ENCODE measurements at regions not wholly inside any gene's neighbourhood (a gene's known extent, or its start where the extent isn't known, plus 50 kb on each side); places are given as distances from the start of the nearest gene placed in this dataset.

DNA sequence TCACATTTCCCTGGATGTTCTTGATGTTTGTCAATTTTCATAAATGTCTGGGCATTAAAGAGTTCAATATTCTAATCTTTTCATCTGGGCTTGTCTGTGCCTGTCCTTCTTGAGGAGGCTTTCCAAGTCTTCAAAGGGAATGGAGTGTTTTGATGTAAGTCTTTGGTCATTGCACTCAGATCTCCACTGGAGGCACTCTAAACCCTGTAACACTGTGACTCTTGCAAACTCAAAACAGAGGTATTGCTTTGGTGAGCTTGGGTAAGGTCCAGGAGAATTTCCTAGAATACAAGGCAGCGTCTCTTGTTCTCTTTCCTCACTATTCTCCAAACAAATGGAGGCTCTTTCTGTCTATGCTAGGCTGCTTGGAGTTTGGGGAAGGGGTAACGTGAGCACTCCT, 1118.1 kb upstream of the PABPC4L start:
- DNase-seq (ENCODE audit: low spot score): no peak

DNA sequence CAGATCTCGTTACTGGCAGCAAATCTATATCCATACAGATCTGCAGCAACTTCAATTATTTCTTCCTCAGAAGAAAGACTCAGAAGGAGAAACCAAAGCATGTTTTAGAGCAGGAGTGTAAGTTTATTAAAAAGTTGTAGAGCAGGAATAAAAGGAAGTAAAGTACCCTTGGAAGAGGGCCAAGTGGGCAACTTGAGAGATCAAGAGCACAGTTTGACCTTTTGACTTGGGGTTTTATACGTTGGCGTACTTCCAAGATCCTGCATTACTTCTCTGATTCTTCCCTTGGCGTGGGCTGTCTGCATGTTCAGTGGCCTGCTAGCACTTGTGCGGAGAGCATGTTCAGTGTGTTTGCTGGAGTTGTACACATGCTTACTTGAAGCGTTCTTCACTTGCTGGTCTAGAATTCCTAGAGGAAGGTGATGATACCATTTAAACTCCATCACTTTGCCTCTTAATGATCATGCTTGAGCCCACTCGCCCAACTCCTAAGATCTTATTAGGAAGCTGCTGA, 1114.7 kb upstream of the PABPC4L start:
- no peak for DNase-seq (ENCODE audit: low spot score)

DNA sequence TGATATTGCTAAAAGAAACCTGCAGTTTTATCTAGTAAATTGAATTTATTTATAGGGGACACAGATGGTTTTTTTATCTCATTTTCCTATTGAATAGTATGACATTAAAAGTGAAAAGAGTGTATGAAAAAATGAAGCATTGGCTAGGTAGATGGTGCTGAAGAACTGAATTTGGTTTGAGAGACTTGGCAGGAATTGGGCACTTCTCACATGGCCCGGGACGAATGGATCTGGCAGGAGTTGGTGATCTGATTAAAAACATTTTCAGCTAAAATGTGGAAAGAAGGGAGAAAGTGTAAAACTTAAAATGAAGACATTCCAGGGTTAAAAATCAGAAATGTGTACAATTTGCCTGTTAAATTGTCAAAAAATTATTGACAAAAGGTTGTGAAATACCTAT, 1088.5 kb upstream of the PABPC4L start:
- DNase-seq (ENCODE audit: low spot score): no peak

DNA sequence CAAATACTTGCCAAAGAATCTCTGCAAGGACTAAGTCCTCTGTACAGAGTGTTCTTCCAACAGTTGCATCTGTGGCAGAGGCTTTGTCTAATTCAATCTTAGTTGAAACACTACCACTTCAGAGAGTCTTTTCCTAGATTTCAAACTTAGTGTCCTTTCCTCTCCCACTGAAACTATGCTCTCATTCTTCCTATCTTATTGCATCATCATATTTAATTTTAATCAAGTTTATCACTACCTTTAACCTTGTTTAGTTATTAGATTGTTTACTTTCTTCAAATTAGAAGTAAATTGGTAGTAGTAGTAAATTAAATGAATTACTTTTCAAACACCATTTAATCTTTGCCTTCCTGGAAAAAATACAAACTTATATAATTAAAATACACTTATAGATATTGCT, 1082.3 kb upstream of the PABPC4L start:
- DNase-seq (ENCODE audit: low spot score): no peak

DNA sequence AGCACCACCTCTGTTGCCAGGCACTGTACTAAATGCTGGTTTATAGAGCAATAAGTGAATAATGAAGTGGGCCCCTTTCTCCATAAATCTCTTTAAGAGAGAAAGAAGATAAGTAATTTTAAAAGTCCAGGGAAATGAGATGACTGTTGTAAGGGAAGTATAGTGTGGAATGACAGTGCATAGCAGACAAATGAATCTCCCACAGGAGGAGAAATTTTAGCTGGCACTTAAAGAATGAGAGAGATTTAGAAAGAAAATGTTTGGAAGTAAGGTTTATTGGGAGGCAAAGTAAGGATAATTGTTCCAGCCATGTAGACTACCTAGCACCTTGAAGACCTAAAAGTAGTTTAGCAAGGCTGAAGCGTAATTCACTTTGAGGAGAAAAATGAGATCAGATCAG, 1081.1 kb upstream of the PABPC4L start:
- DNase-seq (ENCODE audit: low spot score): no peak

DNA sequence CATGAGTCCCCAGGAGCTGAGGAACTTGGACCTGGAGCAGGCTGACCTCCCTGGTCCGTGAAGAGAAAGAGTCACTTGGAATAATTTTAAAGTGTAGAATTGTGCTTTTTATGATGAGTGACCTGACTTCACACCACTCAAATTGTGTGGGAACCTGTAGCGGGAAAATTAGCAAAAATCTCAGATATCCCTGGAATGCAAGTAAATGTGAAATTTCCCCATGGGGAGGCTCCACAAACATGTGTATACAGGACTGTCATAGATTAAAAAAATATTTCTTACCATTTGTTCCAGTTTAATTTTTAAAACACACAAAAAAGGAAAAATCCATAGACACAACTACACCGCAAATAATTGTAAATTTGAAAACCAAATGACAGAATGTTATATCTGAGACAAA, 1079.6 kb upstream of the PABPC4L start:
- DNase-seq (ENCODE audit: low spot score): peak; percentile 21

DNA sequence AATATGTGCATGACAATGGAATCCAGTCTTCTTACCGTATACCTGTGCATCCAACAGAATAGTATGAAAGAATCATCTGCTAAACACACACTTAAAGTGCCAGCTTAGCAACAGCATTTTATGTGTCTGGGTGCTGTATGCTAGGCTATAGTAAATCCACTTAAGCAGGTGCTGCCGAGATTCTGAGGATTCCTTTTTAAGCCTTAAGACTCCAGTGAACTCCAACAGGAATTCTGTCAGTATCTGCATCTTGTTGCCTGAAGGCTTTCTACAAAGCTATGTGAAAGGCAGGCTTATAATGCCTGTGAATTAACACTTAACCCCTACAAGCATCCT, 1076.4 kb upstream of the PABPC4L start:
- no peak for DNase-seq (ENCODE audit: low spot score)

DNA sequence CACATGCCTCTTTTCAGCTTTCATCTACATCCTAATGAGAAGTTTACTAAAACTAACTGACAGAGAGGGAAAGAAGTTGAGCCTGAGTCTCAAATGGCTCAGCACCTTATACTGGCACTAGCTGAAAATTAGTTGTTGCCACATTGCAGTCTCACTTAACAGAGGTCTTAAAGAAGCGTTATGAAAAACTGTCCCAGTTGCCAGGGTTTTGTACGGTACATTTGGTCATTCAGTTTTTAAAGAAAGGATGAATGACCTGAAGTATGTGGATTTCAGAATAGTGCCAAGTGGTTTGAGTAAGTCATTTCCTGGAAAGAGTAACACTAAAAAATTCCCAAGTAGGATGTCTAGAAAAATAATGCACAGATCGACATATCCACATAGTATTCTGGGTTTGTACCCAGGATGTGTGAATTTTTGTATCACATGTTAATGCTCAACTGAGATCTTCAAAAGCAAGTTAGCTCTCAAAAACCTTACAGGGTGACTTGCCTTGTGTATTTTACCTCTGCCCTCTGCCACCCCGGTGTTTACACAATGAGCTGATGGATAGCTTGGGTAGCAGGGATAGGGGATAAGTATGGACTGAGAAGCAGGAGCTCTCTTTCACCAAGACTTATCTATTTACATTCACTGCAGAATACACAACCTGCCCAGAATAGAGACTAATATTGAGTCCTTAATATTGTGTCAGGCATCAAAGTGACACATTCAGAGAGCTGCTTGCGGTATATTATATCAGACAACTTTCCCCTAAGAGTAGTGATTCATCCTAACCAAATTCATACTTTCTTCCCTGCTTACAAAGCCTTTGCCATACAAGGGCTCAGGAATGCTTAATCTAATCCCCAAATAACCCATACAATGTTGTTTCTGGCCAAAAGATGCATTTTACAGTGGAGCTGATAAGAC, 1075.7 kb upstream of the PABPC4L start:
- DNase-seq (ENCODE audit: low spot score): peak; percentile 79

DNA sequence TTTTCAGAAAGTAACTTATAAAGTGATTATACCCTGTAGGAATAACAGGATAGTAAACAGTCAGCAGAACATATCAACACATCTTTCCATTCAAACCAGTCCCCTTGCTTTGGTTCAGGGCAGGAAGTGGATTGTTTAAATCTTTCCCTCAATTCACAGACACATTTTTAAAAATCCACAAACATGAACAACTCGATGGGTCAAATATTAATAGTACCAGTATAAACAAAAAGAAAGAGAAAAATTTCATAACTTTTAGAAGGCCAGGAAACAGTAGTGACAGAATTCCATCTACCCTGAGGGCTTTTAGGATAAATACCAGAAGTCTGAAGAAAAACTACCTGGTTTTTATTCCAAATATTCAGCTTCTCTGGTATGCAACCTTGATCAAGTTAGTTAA, 1072.8 kb upstream of the PABPC4L start:
- no peak for DNase-seq (ENCODE audit: low spot score)

DNA sequence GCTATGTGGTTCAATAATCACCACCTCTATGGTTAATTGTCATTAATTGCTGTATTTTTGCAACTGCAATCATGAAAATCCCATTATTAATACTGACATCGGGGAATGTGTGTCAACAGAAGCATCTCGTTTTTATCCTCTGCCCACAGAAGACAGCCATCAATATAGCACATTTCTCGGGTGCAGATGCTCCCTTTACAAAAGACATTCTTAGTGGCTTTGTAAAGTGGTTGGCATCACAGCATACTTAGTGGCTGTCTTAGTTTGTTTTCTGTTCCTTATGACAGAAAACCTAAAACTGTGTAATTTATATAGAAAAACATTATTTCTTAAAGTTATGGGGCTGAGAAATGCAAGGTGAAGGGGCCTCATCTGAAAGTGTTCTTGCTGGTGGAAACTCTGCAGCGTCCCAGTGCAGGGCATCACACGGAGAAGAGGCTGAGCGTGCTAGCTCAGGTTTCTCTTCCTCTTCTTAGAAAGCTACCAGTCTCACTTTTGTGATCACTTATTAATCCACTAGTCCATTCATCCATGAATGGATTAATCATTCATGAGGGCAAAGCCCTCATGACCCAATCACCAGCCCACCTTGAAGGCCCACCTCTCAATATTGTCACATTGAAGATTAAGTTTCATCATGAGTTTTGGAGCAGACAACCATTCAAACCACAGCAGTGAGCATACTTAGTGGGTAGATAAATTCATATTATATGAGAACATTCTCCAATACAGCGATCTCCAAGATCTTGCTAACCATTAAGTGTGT, 1067.7 kb upstream of the PABPC4L start:
- DNase-seq (ENCODE audit: low spot score): no peak

DNA sequence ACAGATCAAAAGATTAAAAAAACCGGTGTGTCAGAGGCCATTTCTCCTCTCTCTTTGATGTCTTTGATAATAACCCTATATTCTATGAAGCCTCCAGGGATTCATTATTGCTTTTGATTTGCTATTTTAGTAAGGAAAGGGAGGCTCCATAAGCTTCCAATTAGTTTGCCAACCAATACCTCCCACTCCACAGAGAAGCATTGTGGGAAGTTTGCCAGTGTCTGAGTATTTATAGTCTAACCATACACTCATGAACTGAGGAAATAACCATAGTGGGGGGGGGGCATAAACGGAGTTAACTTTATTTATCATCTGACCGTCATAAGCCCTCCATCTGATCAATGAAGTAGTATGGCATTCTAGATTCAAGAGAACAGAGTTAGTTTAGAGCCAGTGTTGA, 1066.8 kb upstream of the PABPC4L start:
- DNase-seq (ENCODE audit: low spot score): no peak

DNA sequence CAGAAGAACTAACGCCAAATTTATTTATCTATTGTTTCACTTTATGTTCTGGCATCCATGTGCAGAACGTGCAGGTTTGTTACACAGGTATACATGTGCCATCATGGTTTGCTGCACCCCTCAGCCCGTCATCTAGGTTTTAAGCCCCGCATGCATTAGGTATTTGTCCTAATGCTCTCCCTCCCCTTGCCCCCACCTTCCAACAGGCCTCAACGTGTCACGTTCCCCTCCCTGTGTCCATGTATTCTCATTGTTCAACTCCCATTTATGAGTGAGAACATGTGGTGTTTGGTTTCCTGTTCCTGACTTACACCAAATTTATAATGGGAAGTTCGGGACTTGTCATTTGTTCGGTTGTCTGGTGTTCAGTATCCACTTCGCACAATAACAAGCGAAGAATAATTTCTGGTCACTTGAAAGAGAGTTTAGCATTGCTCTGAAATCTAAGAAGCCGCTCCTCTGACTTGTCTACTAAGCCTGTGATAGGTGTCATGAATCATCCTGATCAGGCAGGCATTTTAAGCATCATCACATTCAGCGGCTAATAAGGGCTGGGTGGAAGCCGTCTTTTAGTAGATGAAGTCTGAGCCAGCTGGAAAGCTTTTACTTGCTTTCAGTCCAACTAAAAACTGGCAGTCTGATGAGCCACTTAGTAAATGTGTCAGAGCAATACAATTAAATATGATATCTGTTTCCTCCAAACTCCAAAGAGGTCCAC, 1065.7 kb upstream of the PABPC4L start:
- peak; percentile 36 for DNase-seq (ENCODE audit: low spot score)

DNA sequence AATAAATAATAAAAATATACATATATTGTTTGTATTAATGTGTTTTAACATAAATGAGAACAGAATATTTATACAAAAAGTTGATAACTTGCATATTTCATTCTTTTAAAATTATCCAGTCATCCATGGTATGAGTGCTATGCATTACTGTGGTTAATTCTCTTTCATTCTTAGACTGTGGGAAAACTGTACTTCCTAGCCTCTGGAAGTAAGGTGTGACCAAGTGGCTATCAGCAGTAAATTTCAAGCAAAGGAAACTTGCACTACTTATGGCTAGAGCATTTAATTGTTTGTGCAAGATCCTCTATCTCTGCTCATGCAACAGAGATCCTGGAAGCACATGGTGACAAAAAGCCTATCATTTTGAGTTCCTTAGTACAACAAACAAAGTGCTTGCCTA, 1054.5 kb upstream of the PABPC4L start:
- DNase-seq (ENCODE audit: low spot score): peak; percentile 60

DNA sequence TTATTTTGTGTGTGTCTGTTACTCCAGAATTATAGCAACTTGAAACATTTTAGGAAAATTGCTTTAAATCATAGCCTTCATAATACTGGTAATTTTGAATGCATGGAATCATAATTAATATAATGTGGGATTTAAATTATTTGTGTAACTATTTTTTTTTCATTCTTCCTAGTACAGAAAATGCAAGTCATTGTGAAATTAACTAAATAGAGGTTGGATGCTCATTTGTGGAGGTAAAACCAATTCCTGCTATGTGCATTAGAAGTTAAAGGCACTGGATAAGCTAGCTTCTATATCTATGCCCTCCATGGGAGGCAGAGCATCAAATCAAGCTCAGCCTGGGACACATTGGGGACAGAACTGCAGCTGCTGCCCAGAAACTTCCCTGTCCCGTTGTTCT, 1048.5 kb upstream of the PABPC4L start:
- no peak for DNase-seq (ENCODE audit: low spot score)

DNA sequence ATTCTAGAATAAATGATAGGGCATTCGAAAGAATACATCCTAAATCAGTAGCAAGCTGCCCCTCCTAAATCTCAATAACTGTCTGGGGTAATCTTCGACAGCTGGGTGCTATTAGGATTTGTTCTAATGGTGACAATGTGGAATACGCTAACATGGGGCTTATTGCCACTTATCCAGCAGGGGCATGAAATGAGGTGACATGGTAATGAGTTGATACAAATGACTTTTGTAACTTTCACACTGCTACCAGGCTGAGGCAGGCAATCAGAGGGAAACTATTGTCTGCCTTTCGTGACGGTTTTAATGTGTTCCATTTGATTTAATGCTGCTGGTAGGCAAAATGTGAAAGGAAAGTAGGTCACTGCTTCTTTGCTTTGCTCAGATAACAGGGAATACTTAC, 1047.4 kb upstream of the PABPC4L start:
- DNase-seq (ENCODE audit: low spot score): no peak

DNA sequence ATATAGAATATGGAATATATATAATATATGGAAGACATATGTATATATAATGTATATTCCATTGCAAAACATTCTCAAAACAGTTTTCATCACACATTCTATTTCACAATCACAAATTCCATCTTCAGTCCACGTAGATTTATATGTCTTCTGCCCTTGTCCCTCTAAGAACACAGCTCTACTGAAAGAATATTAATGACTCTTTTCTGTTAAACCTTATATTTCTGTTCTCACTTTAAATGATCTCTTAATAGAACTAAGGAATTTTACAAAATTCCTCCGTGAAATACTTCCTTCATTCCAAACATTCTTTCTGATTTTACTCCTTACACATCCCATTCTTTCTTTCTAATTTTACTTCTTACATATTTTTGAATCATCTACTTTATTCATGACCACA, 1043.1 kb upstream of the PABPC4L start:
- DNase-seq (ENCODE audit: low spot score): peak; percentile 29

DNA sequence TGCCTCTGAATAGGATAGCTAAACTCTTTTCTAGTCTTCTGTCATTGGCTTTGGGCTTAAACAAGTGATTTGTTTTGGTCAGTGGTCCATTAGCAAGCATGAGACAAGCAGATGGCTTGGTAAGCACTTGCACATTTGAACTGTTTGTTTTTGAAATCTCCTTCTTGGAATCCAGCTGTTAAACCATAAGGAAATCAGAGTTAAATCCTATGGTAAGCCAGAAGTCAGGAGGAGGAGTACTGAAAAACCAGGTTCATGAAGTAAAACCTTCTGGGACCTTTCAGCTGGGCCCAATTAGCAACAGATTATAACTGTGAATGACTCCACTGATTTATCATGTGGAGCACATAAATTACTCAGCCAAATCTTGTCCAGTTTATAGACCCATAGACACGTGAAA, 1042.5 kb upstream of the PABPC4L start:
- peak; percentile 51 for DNase-seq (ENCODE audit: low spot score)

DNA sequence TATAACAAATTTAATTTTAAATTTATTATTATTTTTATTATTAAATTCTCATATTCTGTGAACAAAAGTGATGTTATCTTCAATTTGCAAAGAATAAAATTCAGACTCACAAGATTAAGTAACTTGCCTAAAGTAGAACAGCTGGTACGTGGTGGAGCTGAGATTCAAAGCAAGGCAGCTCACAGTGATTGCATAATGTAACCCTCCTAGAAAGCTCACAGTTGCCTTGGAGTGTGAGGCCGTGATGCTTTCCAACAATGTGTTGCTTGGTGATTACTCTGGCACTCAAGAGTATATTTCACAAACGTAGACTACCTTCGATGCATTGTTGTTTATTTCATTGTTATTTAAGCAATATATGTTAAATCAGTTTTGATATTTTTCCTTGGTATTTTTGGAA, 1039.2 kb upstream of the PABPC4L start:
- DNase-seq (ENCODE audit: low spot score): no peak

DNA sequence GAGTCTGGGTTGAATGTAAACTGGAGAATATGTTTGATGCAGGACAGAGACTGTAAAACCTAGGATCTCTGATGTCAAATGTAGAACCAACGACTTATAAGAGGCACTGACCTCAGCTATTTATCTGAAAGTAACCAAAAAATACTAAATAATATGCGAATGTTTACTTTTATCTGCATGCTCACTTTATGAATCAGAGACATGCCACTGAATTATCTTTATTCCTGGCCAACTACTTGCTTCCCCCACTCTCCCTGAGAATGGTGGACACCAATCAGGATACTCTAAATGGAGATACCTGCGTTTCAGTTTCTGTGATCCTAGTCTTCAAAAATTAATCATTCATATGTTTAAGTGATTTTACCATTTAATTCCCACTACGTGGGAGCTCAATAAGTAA, 1038.4 kb upstream of the PABPC4L start:
- DNase-seq (ENCODE audit: low spot score): no peak

DNA sequence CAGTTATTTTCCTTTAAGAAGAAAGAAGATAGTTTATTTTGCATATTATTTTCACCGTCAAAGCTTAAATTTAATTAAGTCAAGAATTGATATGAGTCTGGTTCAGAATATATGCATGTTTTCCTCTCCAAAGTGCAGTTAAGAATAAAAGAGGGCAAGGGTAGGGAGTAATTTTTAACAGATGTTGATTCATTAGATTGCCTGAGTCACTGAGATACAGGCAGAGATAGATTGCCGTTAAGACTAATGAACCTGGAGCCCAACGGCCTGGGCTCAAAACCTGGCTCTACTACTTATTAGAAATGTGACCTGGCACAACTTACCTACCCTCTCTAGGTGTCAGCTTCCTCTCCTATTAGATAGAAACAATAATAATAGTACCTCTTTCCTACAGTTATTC, 1037.4 kb upstream of the PABPC4L start:
- peak; percentile 4 for DNase-seq (ENCODE audit: low spot score)

DNA sequence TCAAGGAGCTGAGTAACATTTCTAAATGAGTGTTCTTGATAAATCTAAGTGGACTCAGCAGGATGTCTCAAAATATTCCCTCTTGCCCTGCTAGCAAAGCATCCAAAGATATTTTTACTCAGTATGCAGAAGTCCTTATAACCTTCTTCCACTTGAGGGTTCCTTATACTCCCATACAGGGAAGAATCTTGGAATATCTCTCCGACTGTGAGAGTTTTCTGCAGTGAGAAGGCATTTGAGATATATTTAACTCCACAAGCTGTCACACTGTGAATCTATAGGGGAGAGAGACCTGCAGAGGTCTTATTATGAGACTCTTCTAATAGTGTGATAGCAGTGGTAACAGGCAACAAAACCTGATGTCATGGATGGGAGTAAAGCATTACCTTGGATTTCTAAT, 1034.5 kb upstream of the PABPC4L start:
- no peak for DNase-seq (ENCODE audit: low spot score)

DNA sequence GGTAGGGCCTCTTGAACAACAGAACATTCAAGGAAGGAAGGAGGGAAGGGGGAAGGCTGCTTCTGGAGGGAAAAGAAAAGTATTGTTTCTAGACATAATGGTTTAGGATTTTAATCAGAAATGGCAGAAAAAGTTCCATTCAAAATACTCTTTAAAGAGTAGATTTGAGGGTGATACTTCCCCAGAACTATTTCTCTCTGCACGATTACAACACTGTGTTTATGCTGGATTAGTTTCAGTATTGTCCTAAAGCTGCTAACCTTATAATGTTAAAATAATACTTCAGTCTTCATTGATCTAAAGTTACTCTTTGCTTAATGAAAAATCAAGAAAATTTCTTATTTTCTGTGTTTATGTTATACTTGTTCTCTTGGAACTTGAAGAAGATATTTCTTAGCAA, 1026.3 kb upstream of the PABPC4L start:
- DNase-seq (ENCODE audit: low spot score): no peak

DNA sequence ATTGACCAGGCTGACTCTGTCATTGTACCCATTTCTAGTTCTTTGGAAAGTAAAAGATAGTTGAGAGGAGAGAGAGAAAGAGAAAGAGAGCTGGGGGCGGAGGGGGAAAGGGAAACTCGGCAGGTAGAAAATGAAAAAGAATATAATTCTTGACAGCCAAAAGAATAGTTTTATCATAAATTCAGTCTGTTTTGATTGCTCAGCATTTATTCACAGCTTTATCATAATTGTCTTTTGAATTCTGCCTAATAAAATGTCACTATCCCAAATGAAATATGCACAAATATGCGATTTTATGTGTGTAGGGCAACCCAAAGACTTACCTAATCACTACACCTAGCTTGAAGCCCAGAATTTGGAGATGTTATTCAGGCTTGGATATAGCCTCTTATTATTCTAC, 1024.0 kb upstream of the PABPC4L start:
- no peak for DNase-seq (ENCODE audit: low spot score)
